ENCODE measurements at regions not wholly inside any gene's neighbourhood (a gene's known extent, or its start where the extent isn't known, plus 50 kb on each side); places are given as distances from the start of the nearest gene placed in this dataset.

DNA sequence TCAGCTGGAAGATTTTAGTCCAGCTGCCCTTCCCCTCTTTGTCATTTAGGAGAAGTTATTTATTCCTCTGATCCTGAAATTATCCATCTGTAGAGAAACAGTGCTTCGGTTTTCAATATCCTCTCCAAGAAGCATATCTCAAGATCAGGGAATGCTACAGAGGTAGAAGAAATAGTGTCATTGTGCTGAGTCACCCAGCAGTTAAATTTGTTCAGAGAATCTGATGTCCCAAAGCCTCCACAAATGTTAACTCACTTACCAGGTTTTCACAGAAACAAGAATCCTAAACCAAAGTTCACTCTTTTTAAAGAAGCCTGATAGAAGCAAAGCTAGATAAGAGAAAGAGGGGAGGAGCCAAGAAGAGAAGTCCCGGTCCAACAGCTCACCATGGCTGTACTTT is 480.7 kb upstream of the GYPC start:
- Histone ChIP-seq H3K4me1 (ENCODE audit: insufficient read depth, low read length, poor library complexity, severe bottlenecking) (no peaks in the 10 kb centered on the region), H3K27me3 (replicated peaks; ENCODE audit: insufficient read depth, low read depth, low read length, poor library complexity) (no peaks in the 10 kb centered on the region), H3K4me3 (ENCODE audit: low read depth, low read length, poor library complexity, severe bottlenecking) (no peak overlapping the region), H3K9me3 (ENCODE audit: low read depth, low read length, poor library complexity, severe bottlenecking) (peaks cover 5% of the 10 kb centered on the region), H3K36me3 (ENCODE audit: insufficient read depth, low read length, poor library complexity, severe bottlenecking) (no peaks in the 10 kb centered on the region), H3K27ac (ENCODE audit: low read depth, low read length, poor library complexity, severe bottlenecking) (no peak overlapping the region)
- DNase-seq (ENCODE audit: low spot score): no peak
- CTCF ChIA-PET: no interaction called here
- POLR2A ChIA-PET (ENCODE audit: low non-redundant PET): no interaction called here
- no TSS peak for BruUV-seq (replicated peaks)
- TF ChIP-seq, protein P1, sequence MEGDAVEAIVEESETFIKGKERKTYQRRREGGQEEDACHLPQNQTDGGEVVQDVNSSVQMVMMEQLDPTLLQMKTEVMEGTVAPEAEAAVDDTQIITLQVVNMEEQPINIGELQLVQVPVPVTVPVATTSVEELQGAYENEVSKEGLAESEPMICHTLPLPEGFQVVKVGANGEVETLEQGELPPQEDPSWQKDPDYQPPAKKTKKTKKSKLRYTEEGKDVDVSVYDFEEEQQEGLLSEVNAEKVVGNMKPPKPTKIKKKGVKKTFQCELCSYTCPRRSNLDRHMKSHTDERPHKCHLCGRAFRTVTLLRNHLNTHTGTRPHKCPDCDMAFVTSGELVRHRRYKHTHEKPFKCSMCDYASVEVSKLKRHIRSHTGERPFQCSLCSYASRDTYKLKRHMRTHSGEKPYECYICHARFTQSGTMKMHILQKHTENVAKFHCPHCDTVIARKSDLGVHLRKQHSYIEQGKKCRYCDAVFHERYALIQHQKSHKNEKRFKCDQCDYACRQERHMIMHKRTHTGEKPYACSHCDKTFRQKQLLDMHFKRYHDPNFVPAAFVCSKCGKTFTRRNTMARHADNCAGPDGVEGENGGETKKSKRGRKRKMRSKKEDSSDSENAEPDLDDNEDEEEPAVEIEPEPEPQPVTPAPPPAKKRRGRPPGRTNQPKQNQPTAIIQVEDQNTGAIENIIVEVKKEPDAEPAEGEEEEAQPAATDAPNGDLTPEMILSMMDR (conservative IDR thresholded peaks at IDR 0.05; ENCODE audit: low read depth, low read length): no peak
- no peak for TF ChIP-seq EZH2 (IDR thresholded peaks at IDR 0.05; ENCODE audit: borderline replicate concordance, low read depth, low read length, poor library complexity, severe bottlenecking)
- intact Hi-C loops (cut with micrococcal nuclease; ENCODE audit: unreplicated experiment): no loop called here

DNA sequence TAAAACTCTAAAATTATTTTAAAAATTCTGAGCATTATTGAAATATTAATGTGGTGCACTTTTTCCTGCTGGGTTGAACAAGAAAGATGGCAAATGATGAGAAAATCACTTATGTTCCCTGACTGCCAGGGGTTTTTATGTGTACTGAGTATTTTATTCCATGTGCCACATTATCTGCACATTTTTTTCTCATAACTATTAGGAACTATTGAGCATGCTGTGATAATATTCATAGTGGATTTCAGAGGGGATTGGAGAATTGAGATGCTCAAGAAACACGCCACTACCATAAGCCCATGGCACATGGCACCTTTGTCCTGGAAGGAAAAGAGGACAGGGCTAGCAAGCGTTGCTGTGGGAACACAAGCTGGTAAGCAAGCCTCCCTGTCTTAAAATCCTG is 478.5 kb upstream of the GYPC start:
- H3K36me3 ChIP-seq (ENCODE audit: insufficient read depth, low read length, poor library complexity, severe bottlenecking): no peaks in the 10 kb centered on the region
- TF ChIP-seq, protein P1 (conservative IDR thresholded peaks at IDR 0.05; ENCODE audit: low read depth, low read length): no peak
- no peak for TF ChIP-seq EZH2 (IDR thresholded peaks at IDR 0.05; ENCODE audit: borderline replicate concordance, low read depth, low read length, poor library complexity, severe bottlenecking)
- no TSS peak for BruUV-seq (replicated peaks)
- H3K27ac ChIP-seq (ENCODE audit: low read depth, low read length, poor library complexity, severe bottlenecking): no peak overlapping the region
- ChIA-PET POLR2A (ENCODE audit: low non-redundant PET) (no interaction called here), CTCF (no interaction called here)
- H3K4me1 ChIP-seq (ENCODE audit: insufficient read depth, low read length, poor library complexity, severe bottlenecking): no peaks in the 10 kb centered on the region
- intact Hi-C loops (cut with micrococcal nuclease; ENCODE audit: unreplicated experiment): no loop called here
- H3K27me3 ChIP-seq (replicated peaks; ENCODE audit: insufficient read depth, low read depth, low read length, poor library complexity): no peaks in the 10 kb centered on the region
- no peak overlapping the region for H3K4me3 ChIP-seq (ENCODE audit: low read depth, low read length, poor library complexity, severe bottlenecking)
- H3K9me3 ChIP-seq (ENCODE audit: low read depth, low read length, poor library complexity, severe bottlenecking): no peaks in the 10 kb centered on the region
- DNase-seq (ENCODE audit: low spot score): no peak

DNA sequence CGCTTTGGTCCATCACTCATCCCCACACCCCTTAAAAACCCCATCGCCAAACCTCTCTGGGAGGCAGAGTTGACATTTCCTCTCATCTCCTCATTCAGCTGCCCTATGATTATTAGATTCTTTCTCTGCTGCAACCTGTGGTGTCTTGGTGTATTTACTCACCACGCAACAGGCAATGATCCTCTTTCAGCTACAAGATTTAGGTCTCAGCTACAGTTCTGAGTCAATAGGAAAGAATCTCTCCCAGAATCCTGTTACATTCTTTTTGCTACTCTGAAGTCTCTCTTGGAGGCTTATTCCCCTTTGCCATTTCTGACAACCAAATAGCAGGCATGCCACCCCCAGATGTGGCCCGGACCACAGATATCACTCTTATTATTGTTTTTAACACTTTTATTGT is 468.3 kb upstream of the GYPC start:
- TF ChIP-seq EZH2 (IDR thresholded peaks at IDR 0.05; ENCODE audit: borderline replicate concordance, low read depth, low read length, poor library complexity, severe bottlenecking): no peak
- TF ChIP-seq, protein P1 (conservative IDR thresholded peaks at IDR 0.05; ENCODE audit: low read depth, low read length): no peak
- ChIA-PET POLR2A (ENCODE audit: low non-redundant PET) (no interaction called here), CTCF (no interaction called here)
- Histone ChIP-seq H3K4me3 (ENCODE audit: low read depth, low read length, poor library complexity, severe bottlenecking) (no peak overlapping the region), H3K27ac (ENCODE audit: low read depth, low read length, poor library complexity, severe bottlenecking) (no peak overlapping the region), H3K9me3 (ENCODE audit: low read depth, low read length, poor library complexity, severe bottlenecking) (peaks cover 11% of the 10 kb centered on the region), H3K4me1 (ENCODE audit: insufficient read depth, low read length, poor library complexity, severe bottlenecking) (no peaks in the 10 kb centered on the region), H3K36me3 (ENCODE audit: insufficient read depth, low read length, poor library complexity, severe bottlenecking) (no peaks in the 10 kb centered on the region), H3K27me3 (replicated peaks; ENCODE audit: insufficient read depth, low read depth, low read length, poor library complexity) (no peaks in the 10 kb centered on the region)
- no TSS peak for BruUV-seq (replicated peaks)
- intact Hi-C loops (cut with micrococcal nuclease; ENCODE audit: unreplicated experiment): no loop called here
- DNase-seq (ENCODE audit: low spot score): no peak
